Fibroblast of skin of right quadriceps (primary cell): ENCODE measurements at regions not wholly inside any gene's neighbourhood (a gene's known extent, or its start where the extent isn't known, plus 50 kb on each side); places are given as distances from the start of the nearest gene placed in this dataset.
"Not testable (repeated sequence)": the region's sequence is repeated elsewhere in the genome, so short reads cannot be mapped to it uniquely, and the experiment has no call there.

Experiments used
- DNase-seq: peaks from one replicate; pipeline ENCODE4 v3.0.0-alpha.2; 2013

- DNase-seq, result peak; percentile 71
These were observed 165.9 kb upstream of the PODXL start for GRCh38 chr7:131722371-131722770.

GRCh38 chr7:131721660-131722059, 165.2 kb upstream of the PODXL start:
- no peak for DNase-seq

GRCh38 chr7:131720703-131721102, 164.3 kb upstream of the PODXL start:
- no peak for DNase-seq

- no peak for DNase-seq
These were observed 160.8 kb upstream of the PODXL start for GRCh38 chr7:131717181-131717580.

- no peak for DNase-seq
These were observed 142.9 kb upstream of the PODXL start for GRCh38 chr7:131699323-131699722.

GRCh38 chr7:131692131-131692960, 135.9 kb upstream of the PODXL start:
- DNase-seq, result peak; percentile 50

- DNase-seq, result no peak
These were observed 135.2 kb upstream of the PODXL start for GRCh38 chr7:131691454-131692130.

- DNase-seq, result no peak
These were observed 134.0 kb upstream of the PODXL start for GRCh38 chr7:131690441-131690840.

GRCh38 chr7:131689662-131690234, 133.3 kb upstream of the PODXL start:
- no peak for DNase-seq

GRCh38 chr7:131688738-131689661, 132.6 kb upstream of the PODXL start:
- peak; percentile 54 for DNase-seq

- no peak for DNase-seq
These were observed 130.9 kb upstream of the PODXL start for GRCh38 chr7:131687296-131687695.

- no peak for DNase-seq
These were observed 130.4 kb upstream of the PODXL start for GRCh38 chr7:131686833-131687232.

GRCh38 chr7:131683536-131684125, 127.2 kb upstream of the PODXL start:
- DNase-seq, result no peak

GRCh38 chr7:131681961-131682360, 125.5 kb upstream of the PODXL start:
- no peak for DNase-seq

GRCh38 chr7:131679071-131679470, 122.6 kb upstream of the PODXL start:
- not testable (repeated sequence) for DNase-seq

- DNase-seq, result not testable (repeated sequence)
These were observed 120.4 kb upstream of the PODXL start for GRCh38 chr7:131676850-131677249.

- no peak for DNase-seq
These were observed 117.7 kb upstream of the PODXL start for GRCh38 chr7:131674131-131674530.

GRCh38 chr7:131673576-131673975, 117.1 kb upstream of the PODXL start:
- DNase-seq, result no peak

GRCh38 chr7:131670406-131670805, 114.0 kb upstream of the PODXL start:
- DNase-seq, result no peak

- no peak for DNase-seq
These were observed 111.3 kb upstream of the PODXL start for GRCh38 chr7:131667699-131668098.

- DNase-seq, result no peak
These were observed 108.6 kb upstream of the PODXL start for GRCh38 chr7:131665021-131665420.

- DNase-seq, result no peak
These were observed 108.1 kb upstream of the PODXL start for GRCh38 chr7:131664570-131664969.
